Right lobe of liver (tissue), 4 donors: ENCODE measurements at regions not wholly inside any gene's neighbourhood (a gene's known extent, or its start where the extent isn't known, plus 50 kb on each side); places are given as distances from the start of the nearest gene placed in this dataset.

Source experiments
- POLR2A ChIP-seq: fragments of 450-650 bp; IDR thresholded peaks from one replicate; pipeline ENCODE4 v1.6.1; 2017; ENCODE audit warnings: antibody characterized with exemption, mild to moderate bottlenecking
- TF ChIP-seq, protein P1 (sequence below), 4 donors: fragments of 200-600 bp in 3 of 4; fragments of 450-650 bp in 1 of 4; IDR thresholded peaks; one replicate each; pipeline versions ENCODE4 v1.5.1 to v1.8.0; 2016 to 2022; ENCODE audit warnings: antibody characterized with exemption in 4 of 4, mild to moderate bottlenecking in 2 of 4
- donor health status: DM: no; HTN: no; CAD: no.
- donor health status: DM: no; HTN: no; CAD: no.
- donor health status: DM: no; HTN: yes; CAD: no.

DNA sequence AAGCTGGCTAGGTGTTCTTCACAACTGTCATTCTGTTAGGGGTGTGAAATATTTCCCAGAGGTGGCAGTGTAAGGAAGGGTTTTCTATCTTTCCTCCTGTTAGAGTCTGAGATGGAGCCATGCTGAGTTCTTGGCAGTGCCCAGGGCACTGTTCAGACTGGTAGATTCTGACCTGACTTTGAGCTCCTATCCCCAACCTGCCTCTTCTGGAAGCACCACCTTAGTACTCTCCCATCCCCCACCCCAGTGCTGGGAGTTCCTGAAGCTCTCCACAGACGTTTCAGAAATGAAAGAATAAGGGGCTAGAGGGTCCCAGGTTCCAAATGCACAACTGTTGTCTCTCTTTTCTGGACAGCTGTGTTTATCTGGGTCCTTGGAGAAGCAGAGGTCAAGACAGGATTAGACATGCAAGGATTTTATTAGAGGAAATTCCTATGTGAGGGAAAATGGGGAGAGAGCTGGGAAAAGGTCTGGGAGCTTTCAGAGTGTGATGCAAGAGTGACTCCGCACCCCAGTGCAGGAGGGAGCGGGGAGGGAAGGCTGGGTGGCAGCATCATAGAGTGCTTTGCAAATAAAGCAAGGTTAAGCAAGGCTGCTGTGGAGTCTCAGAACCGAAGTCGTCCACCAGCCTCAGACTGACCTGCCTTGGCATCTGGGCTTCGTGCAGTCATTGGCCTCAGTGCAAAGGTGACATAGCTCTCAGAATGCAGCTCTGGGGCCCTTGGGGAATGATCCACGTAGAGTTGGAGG, 75.5 kb downstream of the SLC4A3 start:
- TF ChIP-seq, protein P1, sequence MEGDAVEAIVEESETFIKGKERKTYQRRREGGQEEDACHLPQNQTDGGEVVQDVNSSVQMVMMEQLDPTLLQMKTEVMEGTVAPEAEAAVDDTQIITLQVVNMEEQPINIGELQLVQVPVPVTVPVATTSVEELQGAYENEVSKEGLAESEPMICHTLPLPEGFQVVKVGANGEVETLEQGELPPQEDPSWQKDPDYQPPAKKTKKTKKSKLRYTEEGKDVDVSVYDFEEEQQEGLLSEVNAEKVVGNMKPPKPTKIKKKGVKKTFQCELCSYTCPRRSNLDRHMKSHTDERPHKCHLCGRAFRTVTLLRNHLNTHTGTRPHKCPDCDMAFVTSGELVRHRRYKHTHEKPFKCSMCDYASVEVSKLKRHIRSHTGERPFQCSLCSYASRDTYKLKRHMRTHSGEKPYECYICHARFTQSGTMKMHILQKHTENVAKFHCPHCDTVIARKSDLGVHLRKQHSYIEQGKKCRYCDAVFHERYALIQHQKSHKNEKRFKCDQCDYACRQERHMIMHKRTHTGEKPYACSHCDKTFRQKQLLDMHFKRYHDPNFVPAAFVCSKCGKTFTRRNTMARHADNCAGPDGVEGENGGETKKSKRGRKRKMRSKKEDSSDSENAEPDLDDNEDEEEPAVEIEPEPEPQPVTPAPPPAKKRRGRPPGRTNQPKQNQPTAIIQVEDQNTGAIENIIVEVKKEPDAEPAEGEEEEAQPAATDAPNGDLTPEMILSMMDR (IDR thresholded peaks at IDR 0.05), result no peak
- no peak for TF ChIP-seq POLR2A
